Left colon (tissue), 2 donors: ENCODE measurements at regions not wholly inside any gene's neighbourhood (a gene's known extent, or its start where the extent isn't known, plus 50 kb on each side); places are given as distances from the start of the nearest gene placed in this dataset.

Experiments used
- ATAC-seq: fragments of 200-7000 bp; cut with Tn5 transposase; one replicate; pipeline ENCODE4 v1.9.1; 2020; ENCODE audit warnings: mild to moderate bottlenecking, moderate library complexity
- DNase-seq, 2 donors: peaks; one replicate each; pipeline ENCODE4 v3.0.0-alpha.2; 2020
- intact Hi-C, 2 donors: fragments of 100-400 bp; cut with DNase I in 1 of 2; cut with micrococcal nuclease in 1 of 2; formaldehyde crosslinking; loops; one replicate each; pipeline versions ENCODE4 v1.11.2 to v1.14.0; 2022; cut with DNase I, micrococcal nuclease
- donor health status: DM: no; HTN: no; CAD: no.
- donor health status: DM: yes; HTN: yes; CAD: no.

DNA sequence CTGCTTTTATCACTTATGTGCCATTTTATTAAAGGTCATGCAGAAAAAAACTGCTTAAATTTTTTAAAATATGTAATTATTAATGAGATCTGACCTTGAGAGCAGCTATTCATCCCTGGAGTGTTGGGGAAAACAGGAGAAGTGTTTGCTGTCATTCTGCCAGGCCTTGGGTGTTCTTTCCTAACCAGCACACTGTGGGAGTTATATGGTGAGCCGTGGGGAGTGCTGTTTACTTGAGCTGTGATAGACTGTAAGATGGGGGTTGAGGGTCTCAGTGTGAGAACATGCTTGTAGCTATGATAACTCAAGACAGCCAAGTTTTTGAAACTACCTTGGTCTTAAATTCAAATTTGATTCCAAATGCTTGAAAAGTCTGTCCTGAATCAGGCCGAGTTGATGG is 101.3 kb upstream of the ARHGAP28 start:
- ATAC-seq (no peak), DNase-seq (no peak)
- intact Hi-C loops, result no loop called here

- DNase-seq (no peak), ATAC-seq (no peak)
- intact Hi-C loops, result no loop called here
Measured at GRCh38 chr18:6629635-6630140, 99.8 kb upstream of the ARHGAP28 start.

- no peak for DNase-seq
- ATAC-seq, result no peak
- intact Hi-C loops, result no loop called here
Measured at GRCh38 chr18:6633310-6633709, 96.2 kb upstream of the ARHGAP28 start.

DNA sequence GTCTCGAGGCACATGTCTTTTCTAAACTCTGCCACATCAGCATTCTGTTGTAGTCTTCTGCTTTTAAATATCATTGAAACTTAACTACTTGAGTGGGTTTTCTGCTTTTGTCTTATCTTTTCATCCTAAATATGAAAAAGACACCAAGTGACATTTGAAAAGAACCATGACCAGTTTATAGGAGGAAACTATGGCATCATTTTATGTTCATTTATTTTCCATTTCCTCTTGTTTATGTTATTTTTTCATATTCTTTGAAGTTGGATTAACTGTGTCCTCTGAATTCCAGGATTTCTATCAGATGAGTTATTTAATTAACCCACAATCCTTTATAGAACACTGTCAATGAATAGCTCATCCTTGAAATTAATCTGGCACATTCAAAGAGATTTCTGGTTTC is 93.4 kb upstream of the ARHGAP28 start:
- intact Hi-C loops, result no loop called here

DNA sequence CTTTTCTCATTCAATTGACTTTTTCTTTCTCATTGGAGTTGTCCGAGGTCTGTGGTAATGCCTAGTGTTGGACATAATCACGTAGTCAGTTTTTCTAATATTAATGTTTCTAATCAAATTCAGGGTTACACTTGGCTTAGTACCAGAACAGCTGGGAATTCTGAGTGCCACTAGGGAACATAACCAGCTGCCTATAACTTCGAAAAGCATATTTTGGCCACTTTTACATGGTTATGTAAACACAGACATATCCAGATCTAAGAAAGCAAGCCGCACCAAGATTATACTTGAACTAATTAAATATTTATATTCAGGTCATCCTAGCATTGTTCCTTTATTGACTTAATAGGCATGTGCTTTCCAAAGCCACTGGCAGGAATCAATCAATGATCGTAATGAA is 91.1 kb upstream of the ARHGAP28 start:
- no peak for ATAC-seq
- intact Hi-C loops, result no loop called here
- no peak for DNase-seq

More for the DNA sequence above, 93.4 kb upstream of the ARHGAP28 start:
- ATAC-seq (no peak), DNase-seq (no peak)

GRCh38 chr18:6639305-6639704 is 90.2 kb upstream of the ARHGAP28 start:
- ATAC-seq, result no peak
- DNase-seq, result no peak
- intact Hi-C loops, result no loop called here

GRCh38 chr18:6644836-6645627 is 84.5 kb upstream of the ARHGAP28 start:
- DNase-seq (no peak), ATAC-seq (no peak)
- intact Hi-C loops, result no loop called here

DNA sequence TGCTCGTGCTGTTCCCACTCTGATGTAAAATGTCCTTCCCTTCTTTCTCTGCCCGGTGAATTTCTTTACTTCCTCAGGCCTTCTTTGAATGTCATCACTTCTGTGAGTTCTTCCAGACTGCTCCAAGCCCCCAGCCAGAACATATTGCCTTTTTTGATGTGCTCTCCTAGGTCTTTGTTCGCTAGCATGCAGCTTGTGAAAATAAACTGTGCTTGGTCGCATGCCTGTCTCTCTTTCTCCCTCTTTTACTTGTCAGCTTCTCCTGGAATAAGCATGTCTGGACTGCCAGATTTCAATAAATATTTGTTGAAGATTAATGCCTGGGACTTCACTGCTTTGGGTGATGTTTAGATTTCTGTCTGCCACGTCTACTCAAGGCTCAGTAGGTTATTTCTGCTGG is 82.7 kb upstream of the ARHGAP28 start:
- intact Hi-C loops, result no loop called here
- no peak for DNase-seq
- no peak for ATAC-seq

GRCh38 chr18:6648581-6648980 is 80.9 kb upstream of the ARHGAP28 start:
- ATAC-seq (no peak), DNase-seq (no peak)
- intact Hi-C loops, result no loop called here

- ATAC-seq, result no peak
- intact Hi-C loops, result no loop called here
- no peak for DNase-seq
Measured at GRCh38 chr18:6649421-6650126, 79.9 kb upstream of the ARHGAP28 start.

- intact Hi-C loops, result no loop called here
- no peak for DNase-seq
- ATAC-seq, result no peak
Measured at GRCh38 chr18:6650127-6650507, 79.4 kb upstream of the ARHGAP28 start.

- intact Hi-C loops, result no loop called here
- DNase-seq, result no peak
- no peak for ATAC-seq
Measured at GRCh38 chr18:6650747-6651146, 78.8 kb upstream of the ARHGAP28 start.

- no peak for ATAC-seq
- no peak for DNase-seq
- intact Hi-C loops, result no loop called here
Measured at GRCh38 chr18:6652098-6652497, 77.4 kb upstream of the ARHGAP28 start.

DNA sequence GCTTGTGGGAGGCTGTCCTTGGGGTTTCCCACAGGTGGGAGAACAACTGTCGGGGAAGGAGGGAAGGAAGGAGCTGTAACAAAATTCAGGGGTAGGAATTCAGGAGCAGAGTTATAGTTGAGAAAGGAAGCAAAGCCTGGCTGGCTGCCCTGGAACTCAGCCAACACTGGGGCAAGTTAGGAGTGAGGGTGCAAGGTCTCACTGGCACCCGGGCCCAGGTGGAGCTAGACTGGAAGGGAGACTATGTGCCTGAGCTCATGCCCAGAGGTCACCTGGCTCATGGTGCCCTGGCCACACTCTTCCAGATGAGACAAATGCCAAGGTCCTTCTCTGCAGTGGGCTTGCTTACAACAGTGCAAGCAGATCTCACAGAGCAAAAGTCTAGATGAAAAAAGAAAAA is 75.6 kb upstream of the ARHGAP28 start:
- ATAC-seq (no peak), DNase-seq (no peak)
- intact Hi-C loops, result no loop called here

GRCh38 chr18:6659963-6660725 is 69.4 kb upstream of the ARHGAP28 start:
- ATAC-seq, result no peak

GRCh38 chr18:6661692-6662415 is 67.7 kb upstream of the ARHGAP28 start:
- intact Hi-C loops, result no loop called here
- no peak for ATAC-seq
- no peak for DNase-seq

More at GRCh38 chr18:6659963-6660725, 69.4 kb upstream of the ARHGAP28 start:
- no peak for DNase-seq
- intact Hi-C loops, result no loop called here

GRCh38 chr18:6666012-6666685 is 63.4 kb upstream of the ARHGAP28 start:
- DNase-seq (no peak), ATAC-seq (no peak)
- intact Hi-C loops, result no loop called here

DNA sequence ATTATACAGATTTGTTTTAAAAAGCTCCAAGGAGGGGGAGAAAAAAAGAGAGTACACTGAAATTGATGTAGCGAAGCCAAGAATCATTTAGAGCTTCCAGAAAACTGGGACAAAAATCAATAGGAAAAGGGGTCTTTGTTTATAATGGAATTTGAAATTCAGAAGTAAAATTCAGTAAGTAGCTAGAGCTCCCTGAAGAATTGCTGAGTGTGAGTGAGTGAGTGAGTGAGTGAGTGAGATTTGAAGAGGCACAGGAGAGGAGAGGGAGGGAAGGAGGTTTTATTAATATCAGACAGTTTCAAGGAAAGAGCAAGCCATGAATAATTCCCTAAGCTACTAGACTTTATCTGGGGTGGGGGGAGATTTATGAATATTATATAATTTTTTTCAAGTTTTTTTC is 60.7 kb upstream of the ARHGAP28 start:
- no peak for ATAC-seq
- no peak for DNase-seq
- intact Hi-C loops, result no loop called here
